ENCODE measurements at regions not wholly inside any gene's neighbourhood (a gene's known extent, or its start where the extent isn't known, plus 50 kb on each side); places are given as distances from the start of the nearest gene placed in this dataset.
A peak's percentile ranks its signal among the peaks of the same experiment; 100 is the strongest.

DNA sequence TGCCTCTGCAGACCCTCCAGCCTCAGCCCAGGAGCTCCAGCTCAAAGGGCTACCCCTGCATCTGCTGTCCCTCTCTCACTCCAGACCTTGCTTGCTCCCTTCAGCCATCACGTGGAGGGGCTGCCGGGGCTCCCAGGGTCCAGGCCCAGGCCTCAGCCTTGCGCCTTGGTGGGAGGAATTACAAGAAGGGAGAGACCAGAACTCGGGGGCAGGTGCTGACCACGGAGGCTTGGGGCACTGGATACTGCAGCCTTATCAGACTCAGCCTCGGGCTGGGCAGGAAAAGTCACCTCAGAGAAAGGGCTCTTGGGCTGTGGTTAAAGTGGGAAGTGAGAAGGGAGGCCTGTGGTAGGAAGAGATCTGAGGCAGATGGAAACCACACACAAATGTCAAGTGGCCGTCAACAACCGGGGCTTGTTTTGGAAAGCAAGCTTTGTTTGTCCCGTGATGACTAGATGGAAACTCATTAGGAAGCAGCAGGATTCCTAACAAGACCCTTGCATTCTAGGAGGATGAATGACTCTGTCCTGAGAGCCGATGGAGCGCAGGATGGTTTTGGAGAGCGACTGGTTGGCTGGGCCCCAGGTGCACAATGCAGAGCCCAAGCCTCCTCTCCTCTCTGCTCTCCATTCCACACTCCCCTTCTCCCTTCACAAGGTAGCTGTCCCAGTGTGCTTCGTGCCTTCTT lies 1321.7 kb downstream of the TBC1D22A start:
- Histone ChIP-seq H3K4me1 (ENCODE audit: low read length) (peaks cover 25% of the 10 kb centered on the region), H3K9me2 (replicated peaks; ENCODE audit: insufficient read depth, low read length) (no peaks in the 10 kb centered on the region), H3K27me3 (replicated peaks; ENCODE audit: insufficient read depth, low read length) (peaks cover 25% of the 10 kb centered on the region; the same call in 1 of the 2 replicates), H2AFZ (ENCODE audit: low read length) (no peak overlapping the region), H3K36me3 (replicated peaks; ENCODE audit: insufficient read depth, low read length) (no peaks in the 10 kb centered on the region), H4K20me1 (ENCODE audit: insufficient read depth, low read length) (no peaks in the 10 kb centered on the region), H3K27ac (ENCODE audit: low read length) (no peak overlapping the region), H3K9me3 (replicated peaks; ENCODE audit: insufficient read depth, low read length) (no peaks in the 10 kb centered on the region), H3K9ac (ENCODE audit: low read length) (no peak overlapping the region), H3K4me2 (ENCODE audit: low read depth, low read length) (peak overlapping the region; percentile 70), H3F3A (ENCODE audit: insufficient read depth, low read length) (peaks cover 9% of the 10 kb centered on the region; the same call in 1 of the 2 replicates), H3K79me2 (ENCODE audit: low read length) (no peaks in the 10 kb centered on the region), H3K4me3 (ENCODE audit: low read length) (no peak overlapping the region)
- DNase-seq = peak; percentile 75
- TF ChIP-seq, protein P1, sequence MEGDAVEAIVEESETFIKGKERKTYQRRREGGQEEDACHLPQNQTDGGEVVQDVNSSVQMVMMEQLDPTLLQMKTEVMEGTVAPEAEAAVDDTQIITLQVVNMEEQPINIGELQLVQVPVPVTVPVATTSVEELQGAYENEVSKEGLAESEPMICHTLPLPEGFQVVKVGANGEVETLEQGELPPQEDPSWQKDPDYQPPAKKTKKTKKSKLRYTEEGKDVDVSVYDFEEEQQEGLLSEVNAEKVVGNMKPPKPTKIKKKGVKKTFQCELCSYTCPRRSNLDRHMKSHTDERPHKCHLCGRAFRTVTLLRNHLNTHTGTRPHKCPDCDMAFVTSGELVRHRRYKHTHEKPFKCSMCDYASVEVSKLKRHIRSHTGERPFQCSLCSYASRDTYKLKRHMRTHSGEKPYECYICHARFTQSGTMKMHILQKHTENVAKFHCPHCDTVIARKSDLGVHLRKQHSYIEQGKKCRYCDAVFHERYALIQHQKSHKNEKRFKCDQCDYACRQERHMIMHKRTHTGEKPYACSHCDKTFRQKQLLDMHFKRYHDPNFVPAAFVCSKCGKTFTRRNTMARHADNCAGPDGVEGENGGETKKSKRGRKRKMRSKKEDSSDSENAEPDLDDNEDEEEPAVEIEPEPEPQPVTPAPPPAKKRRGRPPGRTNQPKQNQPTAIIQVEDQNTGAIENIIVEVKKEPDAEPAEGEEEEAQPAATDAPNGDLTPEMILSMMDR (IDR thresholded peaks at IDR 0.05; ENCODE audit: low read length) = no peak

DNA sequence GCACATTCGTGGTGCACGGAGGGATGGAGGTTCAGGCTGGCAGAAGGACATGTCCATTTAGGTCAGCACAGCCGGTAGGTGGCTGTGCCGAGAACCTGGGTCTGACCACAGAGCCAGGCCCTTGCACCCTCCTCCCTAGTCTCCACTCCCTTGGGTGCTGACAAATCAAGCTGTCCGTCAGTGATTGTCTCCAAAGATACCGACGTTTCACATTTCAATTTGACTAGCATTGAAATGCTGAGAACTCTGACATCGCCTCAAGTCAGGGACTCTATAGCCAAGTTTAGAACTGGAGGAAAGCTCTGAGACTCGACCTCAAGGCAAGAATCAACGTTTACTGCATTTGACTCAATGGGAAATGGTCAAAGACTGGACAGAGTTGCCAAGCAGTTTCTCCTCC lies 1321.1 kb downstream of the TBC1D22A start:
- Histone ChIP-seq H3K36me3 (replicated peaks; ENCODE audit: insufficient read depth, low read length) (no peaks in the 10 kb centered on the region), H3K27ac (ENCODE audit: low read length) (no peak overlapping the region), H3K4me3 (ENCODE audit: low read length) (no peak overlapping the region), H3K4me2 (ENCODE audit: low read depth, low read length) (peak overlapping the region; percentile 70; the same call in 1 of the 2 replicates), H3K4me1 (ENCODE audit: low read length) (peaks cover 31% of the 10 kb centered on the region), H4K20me1 (ENCODE audit: insufficient read depth, low read length) (no peaks in the 10 kb centered on the region), H3K27me3 (replicated peaks; ENCODE audit: insufficient read depth, low read length) (peaks cover 25% of the 10 kb centered on the region; the same call in 1 of the 2 replicates), H3K79me2 (ENCODE audit: low read length) (no peaks in the 10 kb centered on the region), H3F3A (ENCODE audit: insufficient read depth, low read length) (peaks cover 11% of the 10 kb centered on the region; the same call in 1 of the 2 replicates), H3K9ac (ENCODE audit: low read length) (no peak overlapping the region), H2AFZ (ENCODE audit: low read length) (no peak overlapping the region), H3K9me3 (replicated peaks; ENCODE audit: insufficient read depth, low read length) (no peaks in the 10 kb centered on the region), H3K9me2 (replicated peaks; ENCODE audit: insufficient read depth, low read length) (no peaks in the 10 kb centered on the region)
- TF ChIP-seq EZH2phosphoT487 (IDR thresholded peaks at IDR 0.05; ENCODE audit: low read length) (no peak), EZH2 (optimal IDR thresholded peaks at IDR 0.05; ENCODE audit: low read depth, low read length) (no peak)
- TF ChIP-seq, protein P1 (IDR thresholded peaks at IDR 0.05; ENCODE audit: low read length) = no peak
- no peak for DNase-seq

DNA sequence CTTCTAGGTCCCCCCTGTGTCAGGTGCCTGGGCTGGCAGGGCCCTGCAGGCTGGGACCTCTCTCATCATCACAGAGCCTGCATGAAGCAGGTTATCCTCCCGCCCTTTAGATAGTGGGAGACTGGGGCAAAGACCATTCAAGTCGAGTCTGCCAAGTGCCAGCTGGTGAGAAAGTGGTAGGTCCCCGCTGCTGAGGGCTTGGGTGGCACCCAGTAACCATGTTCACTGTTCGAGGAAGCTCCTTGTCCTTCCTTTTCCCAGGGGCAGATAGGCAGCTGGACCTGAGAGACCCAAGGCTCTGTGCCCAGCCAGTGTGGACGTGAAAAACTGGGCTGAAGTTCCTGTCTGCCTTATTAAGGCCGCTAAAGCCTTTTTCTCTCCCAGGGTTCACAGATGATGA lies 1319.8 kb downstream of the TBC1D22A start:
- H3K4me1 ChIP-seq (ENCODE audit: low read length) = peaks cover 32% of the 10 kb centered on the region
- no peaks in the 10 kb centered on the region for H3K36me3 ChIP-seq (replicated peaks; ENCODE audit: insufficient read depth, low read length)
- H3K79me2 ChIP-seq (ENCODE audit: low read length) = no peaks in the 10 kb centered on the region
- peaks cover 11% of the 10 kb centered on the region; the same call in 1 of the 2 replicates for H3F3A ChIP-seq (ENCODE audit: insufficient read depth, low read length)
- H3K4me2 ChIP-seq (ENCODE audit: low read depth, low read length) = no peak overlapping the region
- no peaks in the 10 kb centered on the region for H3K9me2 ChIP-seq (replicated peaks; ENCODE audit: insufficient read depth, low read length)
- peaks cover 25% of the 10 kb centered on the region; the same call in 1 of the 2 replicates for H3K27me3 ChIP-seq (replicated peaks; ENCODE audit: insufficient read depth, low read length)
- H2AFZ ChIP-seq (ENCODE audit: low read length) = no peak overlapping the region
- H3K9me3 ChIP-seq (replicated peaks; ENCODE audit: insufficient read depth, low read length) = no peaks in the 10 kb centered on the region
- no peak overlapping the region for H3K27ac ChIP-seq (ENCODE audit: low read length)
- no peak for DNase-seq
- H4K20me1 ChIP-seq (ENCODE audit: insufficient read depth, low read length) = no peaks in the 10 kb centered on the region
- H3K4me3 ChIP-seq (ENCODE audit: low read length) = no peak overlapping the region
- no peak overlapping the region for H3K9ac ChIP-seq (ENCODE audit: low read length)
- TF ChIP-seq EZH2phosphoT487 (IDR thresholded peaks at IDR 0.05; ENCODE audit: low read length) (no peak), EZH2 (optimal IDR thresholded peaks at IDR 0.05; ENCODE audit: low read depth, low read length) (no peak)
- TF ChIP-seq, protein P1 (IDR thresholded peaks at IDR 0.05; ENCODE audit: low read length) = no peak

Measured in MM.1S (cell line).